A549 (cell line): ENCODE measurements at regions not wholly inside any gene's neighbourhood (a gene's known extent, or its start where the extent isn't known, plus 50 kb on each side); places are given as distances from the start of the nearest gene placed in this dataset.

ENCODE experiments used
- ATAC-seq, 2 experiments: fragments of 200-7000 bp in 1 of 2; fragments of >200 bp in 1 of 2; cut with Nextera tagmentation in 1 of 2; cut with Tn5 transposase in 1 of 2; 3 replicates each; pipeline versions ENCODE4 v1.8.0 to v1.9.1; 2018 to 2020; ENCODE audit warnings: mild to moderate bottlenecking in 1 of 2, moderate library complexity in 1 of 2
- CTCF ChIA-PET: fragments of 300-600 bp; sonication (Branson Sonifier 250); formaldehyde crosslinking; extraction: SDS; loops from one replicate; lab custom pipeline; 2021; ENCODE audit warnings: antibody characterized with exemption, inconsistent platforms; lab: Yijun Ruan, JAX
- POLR2A ChIA-PET: fragments of 350-600 bp; formaldehyde crosslinking; extraction: SDS; loops from one replicate; lab custom pipeline; 2021; ENCODE audit warnings: antibody characterized with exemption, inconsistent platforms; lab: Yijun Ruan, JAX
- DNase-seq, 2 experiments: peaks; one replicate each; pipeline versions ENCODE4 v3.0.0 to v3.0.0-alpha.2; 2011 to 2016; ENCODE audit warnings: low read depth in 1 of 2, low spot score in 1 of 2
- FAIRE-seq: peaks from 2 replicates; lab custom pipeline; 2011; peaks lifted over from hg19 to GRCh38; lab: Jason Lieb, UNC
- H3K27ac ChIP-seq, 2 experiments: fragments of >200 bp; sonication (Bioruptor Twin); formaldehyde crosslinking; 3 replicates each; pipeline ENCODE4 v1.5.1; 2016 to 2017
- H3K4me1 ChIP-seq: fragments of >200 bp; sonication (Bioruptor Twin); formaldehyde crosslinking; 3 replicates; pipeline ENCODE4 v1.6.1; 2016
- H3K4me2 ChIP-seq: fragments of >200 bp; sonication (Bioruptor Twin); formaldehyde crosslinking; 3 replicates; pipeline ENCODE4 v1.6.1; 2016
- H3K4me3 ChIP-seq: fragments of >200 bp; sonication (Bioruptor Twin); formaldehyde crosslinking; 3 replicates; pipeline ENCODE4 v1.5.1; 2016
- H3K9me3 ChIP-seq: fragments of >200 bp; sonication (Bioruptor Twin); formaldehyde crosslinking; 3 replicates; pipeline ENCODE4 v1.6.1; 2016
- BHLHE40 ChIP-seq: IDR thresholded peaks from 2 replicates; pipeline ENCODE4 v1.6.1; 2012; ENCODE audit warnings: low read depth, low read length, inconsistent platforms
- CBX8 ChIP-seq: fragments of 200-600 bp; sonication (generic); IDR thresholded peaks from 2 replicates; pipeline ENCODE4 v1.6.1; 2016
- CHD4 ChIP-seq: fragments of 200-600 bp; sonication (generic); IDR thresholded peaks from 2 replicates; pipeline ENCODE4 v1.6.1; 2016; ENCODE audit warnings: antibody characterized with exemption, mild to moderate bottlenecking, borderline replicate concordance
- EHMT2 ChIP-seq: fragments of 200-600 bp; sonication (generic); IDR thresholded peaks from 2 replicates; pipeline ENCODE4 v1.6.1; 2016; ENCODE audit warnings: antibody characterized with exemption, low read depth, mild to moderate bottlenecking, moderate library complexity
- FOXS1 ChIP-seq: fragments of 250-450 bp; sonication (Bioruptor Pico); IDR thresholded peaks from 2 replicates; pipeline ENCODE4 v1.5.0; 2020; ENCODE audit warnings: mild to moderate bottlenecking, moderate library complexity
- GATA3 ChIP-seq: IDR thresholded peaks from 2 replicates; pipeline ENCODE4 v1.6.1; 2012; ENCODE audit warnings: borderline replicate concordance
- KDM5A ChIP-seq: fragments of 200-600 bp; sonication (generic); IDR thresholded peaks from 2 replicates; pipeline ENCODE4 v1.6.1; 2016; ENCODE audit warnings: antibody characterized with exemption, mild to moderate bottlenecking
- NR3C1 ChIP-seq: fragments of >200 bp; sonication (Bioruptor Twin); formaldehyde crosslinking; IDR thresholded peaks from 3 replicates; pipeline ENCODE4 v1.6.1; 2017
- POLR2AphosphoS2 ChIP-seq: conservative IDR thresholded peaks from 2 replicates; pipeline ENCODE4 v1.6.1; 2012; ENCODE audit warnings: low read length, improper control_type of control experiment, inconsistent platforms
- RARB ChIP-seq: fragments of 250-450 bp; sonication (Bioruptor Pico); IDR thresholded peaks from 2 replicates; pipeline ENCODE4 v1.8.0; 2021; ENCODE audit warnings: mild to moderate bottlenecking, moderate library complexity
- SMC3 ChIP-seq: fragments of >200 bp; sonication (Bioruptor Twin); formaldehyde crosslinking; IDR thresholded peaks from 3 replicates; pipeline ENCODE4 v1.6.1; 2018; ENCODE audit warnings: inconsistent platforms
- SREBF2 ChIP-seq: fragments of 450-650 bp; IDR thresholded peaks from 2 replicates; pipeline ENCODE4 v1.6.1; 2014; ENCODE audit warnings: mild to moderate bottlenecking, moderate library complexity
- TP53 ChIP-seq: fragments of 250-450 bp; sonication (Bioruptor Pico); IDR thresholded peaks from 2 replicates; pipeline ENCODE4 v1.5.0; 2021; ENCODE audit warnings: mild to moderate bottlenecking, moderate library complexity
- ZC3H11A ChIP-seq: fragments of 450-650 bp; IDR thresholded peaks from 2 replicates; pipeline ENCODE4 v1.6.1; 2014; ENCODE audit warnings: antibody characterized with exemption, mild to moderate bottlenecking
- WGBS: methylation state at CpG from one replicate; pipeline ENCODE4 v1.1.6; 2017; ENCODE audit errors: missing lambda C conversion rate; 5-methylcytosine and 5-hydroxymethylcytosine counted together
- TF ChIP-seq, protein P1 (sequence below): fragments of >200 bp; sonication (Bioruptor Twin); formaldehyde crosslinking; IDR thresholded peaks from 3 replicates; pipeline ENCODE4 v1.5.1; 2016
- TF ChIP-seq, protein P2 (sequence below): fragments of 200-600 bp; sonication (generic); IDR thresholded peaks from 2 replicates; pipeline ENCODE4 v1.6.1; 2016; ENCODE audit warnings: antibody characterized with exemption, mild to moderate bottlenecking, moderate library complexity
- TF ChIP-seq, protein P3 (sequence below): IDR thresholded peaks from 2 replicates; pipeline ENCODE4 v1.6.1; 2012
- TF ChIP-seq, protein P4 (sequence below): fragments of 450-650 bp; IDR thresholded peaks from 2 replicates; pipeline ENCODE4 v1.6.1; 2014; ENCODE audit warnings: antibody characterized with exemption

DNA sequence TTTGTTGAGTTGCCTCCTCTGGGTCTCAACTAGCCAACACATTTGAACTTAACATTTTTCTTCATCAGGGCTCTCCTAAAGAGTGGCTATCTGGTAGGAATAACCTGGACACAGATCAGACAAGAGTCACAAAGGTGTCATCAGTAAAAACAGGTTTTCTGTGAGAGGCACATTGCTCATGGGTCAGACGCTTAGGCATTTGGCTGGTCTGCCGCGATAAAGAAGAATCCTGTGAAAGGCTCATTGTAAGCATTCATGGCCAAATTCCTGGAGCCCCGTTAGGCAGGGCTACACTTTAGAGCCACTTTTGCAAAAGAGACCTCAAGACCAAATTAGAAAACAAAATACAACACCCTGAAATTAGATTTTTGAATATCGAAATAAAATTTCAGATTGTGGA, 64.2 kb upstream of the PDE4B start (continued):
- TF ChIP-seq, protein P1, sequence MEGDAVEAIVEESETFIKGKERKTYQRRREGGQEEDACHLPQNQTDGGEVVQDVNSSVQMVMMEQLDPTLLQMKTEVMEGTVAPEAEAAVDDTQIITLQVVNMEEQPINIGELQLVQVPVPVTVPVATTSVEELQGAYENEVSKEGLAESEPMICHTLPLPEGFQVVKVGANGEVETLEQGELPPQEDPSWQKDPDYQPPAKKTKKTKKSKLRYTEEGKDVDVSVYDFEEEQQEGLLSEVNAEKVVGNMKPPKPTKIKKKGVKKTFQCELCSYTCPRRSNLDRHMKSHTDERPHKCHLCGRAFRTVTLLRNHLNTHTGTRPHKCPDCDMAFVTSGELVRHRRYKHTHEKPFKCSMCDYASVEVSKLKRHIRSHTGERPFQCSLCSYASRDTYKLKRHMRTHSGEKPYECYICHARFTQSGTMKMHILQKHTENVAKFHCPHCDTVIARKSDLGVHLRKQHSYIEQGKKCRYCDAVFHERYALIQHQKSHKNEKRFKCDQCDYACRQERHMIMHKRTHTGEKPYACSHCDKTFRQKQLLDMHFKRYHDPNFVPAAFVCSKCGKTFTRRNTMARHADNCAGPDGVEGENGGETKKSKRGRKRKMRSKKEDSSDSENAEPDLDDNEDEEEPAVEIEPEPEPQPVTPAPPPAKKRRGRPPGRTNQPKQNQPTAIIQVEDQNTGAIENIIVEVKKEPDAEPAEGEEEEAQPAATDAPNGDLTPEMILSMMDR: no peak
- no peak for TF ChIP-seq SMC3
- no peak for TF ChIP-seq RARB

DNA sequence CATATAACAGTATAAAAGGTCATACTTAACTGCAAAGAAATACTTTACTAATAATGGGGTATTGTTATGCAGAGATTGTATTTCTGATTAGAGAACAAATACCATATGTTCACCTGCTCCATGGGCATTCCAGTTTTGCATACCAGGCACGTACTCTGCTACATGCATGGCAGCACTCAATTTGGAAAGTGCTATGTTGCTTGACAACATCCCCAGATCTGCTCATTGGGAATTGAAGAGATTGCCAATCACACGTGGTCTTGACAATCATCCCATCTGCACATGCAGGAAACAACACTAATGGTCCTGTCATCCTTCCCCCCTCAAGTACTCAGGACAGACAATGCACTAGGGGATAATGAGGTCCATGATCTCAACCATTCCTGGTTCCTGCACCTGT, 63.4 kb upstream of the PDE4B start:
- no peak for FAIRE-seq
- no peak for ATAC-seq

DNA sequence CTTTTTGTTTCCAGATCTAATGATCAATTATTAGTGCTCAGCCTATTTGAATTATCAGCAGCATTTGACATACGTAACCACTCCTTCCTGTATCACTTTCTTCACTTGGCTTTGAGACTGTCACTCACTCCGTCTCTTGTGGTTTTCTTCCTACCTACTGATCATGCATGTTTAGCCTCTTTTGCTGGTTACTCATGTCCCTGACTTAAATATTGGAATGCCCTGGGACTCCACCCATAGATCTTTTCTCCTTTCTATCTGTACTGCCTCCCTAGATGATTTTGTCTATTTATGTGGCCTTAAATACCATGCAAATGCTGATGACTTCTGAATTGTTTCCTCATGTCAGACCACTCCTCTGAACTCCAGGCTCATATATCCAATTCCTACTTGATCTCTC, 57.7 kb upstream of the PDE4B start:
- no peak overlapping the region for H3K4me3 ChIP-seq
- FAIRE-seq: no peak
- ChIA-PET POLR2A (no interaction called here), CTCF (no interaction called here)
- no peaks in the 10 kb centered on the region for H3K4me1 ChIP-seq
- H3K9me3 ChIP-seq: no peaks in the 10 kb centered on the region
- no peak overlapping the region for H3K27ac ChIP-seq
- TF ChIP-seq, protein P2, sequence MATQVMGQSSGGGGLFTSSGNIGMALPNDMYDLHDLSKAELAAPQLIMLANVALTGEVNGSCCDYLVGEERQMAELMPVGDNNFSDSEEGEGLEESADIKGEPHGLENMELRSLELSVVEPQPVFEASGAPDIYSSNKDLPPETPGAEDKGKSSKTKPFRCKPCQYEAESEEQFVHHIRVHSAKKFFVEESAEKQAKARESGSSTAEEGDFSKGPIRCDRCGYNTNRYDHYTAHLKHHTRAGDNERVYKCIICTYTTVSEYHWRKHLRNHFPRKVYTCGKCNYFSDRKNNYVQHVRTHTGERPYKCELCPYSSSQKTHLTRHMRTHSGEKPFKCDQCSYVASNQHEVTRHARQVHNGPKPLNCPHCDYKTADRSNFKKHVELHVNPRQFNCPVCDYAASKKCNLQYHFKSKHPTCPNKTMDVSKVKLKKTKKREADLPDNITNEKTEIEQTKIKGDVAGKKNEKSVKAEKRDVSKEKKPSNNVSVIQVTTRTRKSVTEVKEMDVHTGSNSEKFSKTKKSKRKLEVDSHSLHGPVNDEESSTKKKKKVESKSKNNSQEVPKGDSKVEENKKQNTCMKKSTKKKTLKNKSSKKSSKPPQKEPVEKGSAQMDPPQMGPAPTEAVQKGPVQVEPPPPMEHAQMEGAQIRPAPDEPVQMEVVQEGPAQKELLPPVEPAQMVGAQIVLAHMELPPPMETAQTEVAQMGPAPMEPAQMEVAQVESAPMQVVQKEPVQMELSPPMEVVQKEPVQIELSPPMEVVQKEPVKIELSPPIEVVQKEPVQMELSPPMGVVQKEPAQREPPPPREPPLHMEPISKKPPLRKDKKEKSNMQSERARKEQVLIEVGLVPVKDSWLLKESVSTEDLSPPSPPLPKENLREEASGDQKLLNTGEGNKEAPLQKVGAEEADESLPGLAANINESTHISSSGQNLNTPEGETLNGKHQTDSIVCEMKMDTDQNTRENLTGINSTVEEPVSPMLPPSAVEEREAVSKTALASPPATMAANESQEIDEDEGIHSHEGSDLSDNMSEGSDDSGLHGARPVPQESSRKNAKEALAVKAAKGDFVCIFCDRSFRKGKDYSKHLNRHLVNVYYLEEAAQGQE: no peak
- TF ChIP-seq KDM5A (no peak), ZC3H11A (no peak), EHMT2 (no peak), RARB (no peak)
- no peak for ATAC-seq
- 19% methylated on average over 2 of the region's 2 CpGs for WGBS
- no peak for DNase-seq
- no peak overlapping the region for H3K4me2 ChIP-seq

More for the DNA sequence above, 63.4 kb upstream of the PDE4B start:
- TF ChIP-seq BHLHE40: no peak
- TF ChIP-seq CHD4: no peak
- no peak for TF ChIP-seq GATA3
- TF ChIP-seq, protein P3, sequence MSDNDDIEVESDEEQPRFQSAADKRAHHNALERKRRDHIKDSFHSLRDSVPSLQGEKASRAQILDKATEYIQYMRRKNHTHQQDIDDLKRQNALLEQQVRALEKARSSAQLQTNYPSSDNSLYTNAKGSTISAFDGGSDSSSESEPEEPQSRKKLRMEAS: no peak
- no peak for TF ChIP-seq NR3C1
- no peak for TF ChIP-seq ZC3H11A
- TF ChIP-seq, protein P4, sequence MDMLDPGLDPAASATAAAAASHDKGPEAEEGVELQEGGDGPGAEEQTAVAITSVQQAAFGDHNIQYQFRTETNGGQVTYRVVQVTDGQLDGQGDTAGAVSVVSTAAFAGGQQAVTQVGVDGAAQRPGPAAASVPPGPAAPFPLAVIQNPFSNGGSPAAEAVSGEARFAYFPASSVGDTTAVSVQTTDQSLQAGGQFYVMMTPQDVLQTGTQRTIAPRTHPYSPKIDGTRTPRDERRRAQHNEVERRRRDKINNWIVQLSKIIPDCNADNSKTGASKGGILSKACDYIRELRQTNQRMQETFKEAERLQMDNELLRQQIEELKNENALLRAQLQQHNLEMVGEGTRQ: no peak
- no peak for TF ChIP-seq POLR2AphosphoS2
- no peak for TF ChIP-seq CBX8
- TF ChIP-seq TP53 (CRISPR knock-in tag): no peak
- no peaks in the 10 kb centered on the region for H3K4me1 ChIP-seq
- no peak overlapping the region for H3K4me2 ChIP-seq
- ChIA-PET POLR2A (no interaction called here), CTCF (no interaction called here)
- no peaks in the 10 kb centered on the region for H3K9me3 ChIP-seq
- whole genome bisulfite sequencing: 0% methylated on average over 2 of the region's 2 CpGs
- DNase-seq: no peak
- H3K27ac ChIP-seq: no peak overlapping the region
- H3K4me3 ChIP-seq: no peak overlapping the region

DNA sequence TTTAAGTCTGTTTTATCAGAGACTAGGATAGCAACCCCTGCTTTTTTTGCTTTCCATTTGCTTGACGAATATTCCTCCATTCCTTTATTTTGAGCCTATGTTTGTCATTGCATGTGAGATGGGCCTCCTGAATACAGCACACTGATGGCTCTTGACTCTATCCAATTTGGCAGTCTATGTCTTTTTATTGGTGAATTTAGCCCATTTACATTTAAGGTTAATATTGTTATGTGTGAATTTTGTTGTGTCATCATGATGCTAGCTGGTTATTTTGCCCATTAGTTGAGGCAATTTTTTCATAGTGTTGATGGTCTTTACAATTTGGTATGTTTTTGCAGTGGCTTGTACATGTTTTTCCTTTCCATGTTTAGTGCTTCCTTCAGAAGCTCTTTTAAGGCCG, 50.7 kb upstream of the PDE4B start:
- POLR2A ChIA-PET: no interaction called here

More for the DNA sequence above, 50.7 kb upstream of the PDE4B start:
- Histone ChIP-seq H3K9me3 (peaks cover 11% of the 10 kb centered on the region; the same call in 1 of the 3 replicates), H3K4me3 (no peak overlapping the region), H3K27ac (no peak overlapping the region), H3K4me2 (no peak overlapping the region), H3K4me1 (no peaks in the 10 kb centered on the region)
- WGBS: 13% methylated on average over 2 of the region's 2 CpGs
- ATAC-seq: no peak
- CTCF ChIA-PET: no interaction called here
- no peak for FAIRE-seq
- DNase-seq: no peak
- TF ChIP-seq SREBF2: no peak
- no peak for TF ChIP-seq FOXS1 (CRISPR knock-in tag)
- TF ChIP-seq, all 56 proteins: peak for 0
